Stomach (tissue), 4 donors: ENCODE measurements at regions not wholly inside any gene's neighbourhood (a gene's known extent, or its start where the extent isn't known, plus 50 kb on each side); places are given as distances from the start of the nearest gene placed in this dataset.

ENCODE experiments used
- CTCF ChIP-seq, 7 experiments: fragments of 450-650 bp in 4 of 7; fragments of 200-600 bp in 3 of 7; sonication (generic) in 3 of 7; IDR thresholded peaks; one replicate each; pipeline ENCODE4 v1.5.1; 2016 to 2019; ENCODE audit warnings: antibody characterized with exemption in 7 of 7, control low read depth in 2 of 7, mild to moderate bottlenecking in 1 of 7
- EP300 ChIP-seq: sonication (generic); formaldehyde crosslinking; IDR thresholded peaks from one replicate; pipeline ENCODE4 v1.6.1; 2017; ENCODE audit warnings: antibody characterized with exemption
- POLR2A ChIP-seq, 4 donors: fragments of 450-650 bp; IDR thresholded peaks; one replicate each; pipeline ENCODE4 v1.6.1; 2016; ENCODE audit warnings: antibody characterized with exemption in 4 of 4, control low read depth in 2 of 4, mild to moderate bottlenecking in 1 of 4, moderate library complexity in 1 of 4
- POLR2AphosphoS5 ChIP-seq, 3 donors: sonication (generic); formaldehyde crosslinking; IDR thresholded peaks; one replicate each; pipeline ENCODE4 v1.6.1; 2016; ENCODE audit warnings: antibody characterized with exemption in 3 of 3

DNA sequence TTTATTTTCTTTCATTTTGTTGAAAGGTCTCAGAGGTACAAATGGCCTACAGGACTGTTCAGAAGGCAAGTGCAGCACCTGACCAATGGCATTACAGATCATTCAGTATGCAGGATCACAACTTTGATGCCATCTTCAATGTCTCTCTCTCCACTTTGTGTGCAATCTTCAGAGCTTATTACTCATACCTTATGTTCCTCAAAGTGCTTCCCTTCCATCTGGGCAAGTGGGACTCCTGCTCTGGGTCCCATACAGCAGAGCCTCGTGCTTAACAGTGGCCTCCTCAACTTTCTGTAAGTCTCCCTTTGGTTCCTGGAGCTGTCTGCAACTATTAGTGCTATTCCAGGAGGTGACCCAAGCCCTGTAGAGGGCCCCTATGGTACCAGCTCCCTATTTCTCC, 358.4 kb upstream of the RPS23 start:
- TF ChIP-seq CTCF (IDR thresholded peaks at IDR 0.05) (no peak), POLR2A (IDR thresholded peaks at IDR 0.05) (no peak), POLR2AphosphoS5 (IDR thresholded peaks at IDR 0.05) (no peak), EP300 (no peak)
